IPS DF 4.7 (cell line): ENCODE measurements at regions not wholly inside any gene's neighbourhood (a gene's known extent, or its start where the extent isn't known, plus 50 kb on each side); places are given as distances from the start of the nearest gene placed in this dataset.
A peak's percentile ranks its signal among the peaks of the same experiment; 100 is the strongest.
"Not testable (repeated sequence)": the region's sequence is repeated elsewhere in the genome, so short reads cannot be mapped to it uniquely, and the experiment has no call there.

Experiments
- DNase-seq: peaks from one replicate; pipeline ENCODE4 v3.0.0-alpha.2; 2013; ENCODE audit warnings: low spot score; ENCODE audit errors: extremely low read depth

- DNase-seq: no peak
These were observed 1182.4 kb downstream of the HACE1 start for GRCh38 chr6:103677290-103677689.

- DNase-seq: no peak
These were observed 1183.8 kb downstream of the HACE1 start for GRCh38 chr6:103675807-103676406.

GRCh38 chr6:103674790-103675189 is 1184.9 kb downstream of the HACE1 start:
- no peak for DNase-seq

GRCh38 chr6:103672169-103672568 is 1187.5 kb downstream of the HACE1 start:
- DNase-seq: peak; percentile 11

DNA sequence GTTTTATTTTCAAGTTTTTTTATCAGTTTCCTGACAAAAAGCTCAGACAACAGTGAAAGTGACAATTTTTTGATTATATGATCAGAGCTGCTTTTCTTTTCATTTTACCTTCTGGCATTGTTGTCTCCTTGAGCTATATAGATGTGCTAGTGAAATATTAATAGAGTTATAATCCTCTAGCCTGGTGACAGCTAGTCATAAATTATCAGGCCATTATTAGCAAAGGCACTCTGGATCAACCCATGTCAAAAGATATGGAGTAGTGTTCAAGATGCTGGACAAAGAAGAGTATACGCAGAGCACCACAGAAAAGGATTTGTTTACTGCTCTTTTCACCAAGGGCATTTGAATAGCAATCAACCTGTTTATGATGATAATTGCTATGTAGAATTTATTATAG is 1230.1 kb downstream of the HACE1 start:
- DNase-seq: no peak

DNA sequence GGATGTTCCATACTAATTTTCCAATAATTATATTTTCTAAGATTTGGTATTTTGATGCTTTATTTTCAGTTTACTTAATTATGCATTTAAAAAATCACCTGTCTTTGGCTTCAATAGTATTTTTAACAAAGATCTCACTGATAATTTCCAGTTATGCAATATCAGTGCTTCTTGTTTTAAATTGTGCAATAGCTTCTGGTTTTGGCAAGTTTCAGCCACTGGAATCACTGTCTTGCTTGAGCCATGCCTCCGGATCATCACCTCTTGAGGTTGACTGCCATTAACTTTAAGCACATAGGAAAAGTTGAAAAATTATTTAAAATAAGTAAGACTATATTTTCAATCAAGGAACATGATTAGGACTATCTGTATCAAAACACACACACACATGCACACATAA is 1242.1 kb downstream of the HACE1 start:
- no peak for DNase-seq

DNA sequence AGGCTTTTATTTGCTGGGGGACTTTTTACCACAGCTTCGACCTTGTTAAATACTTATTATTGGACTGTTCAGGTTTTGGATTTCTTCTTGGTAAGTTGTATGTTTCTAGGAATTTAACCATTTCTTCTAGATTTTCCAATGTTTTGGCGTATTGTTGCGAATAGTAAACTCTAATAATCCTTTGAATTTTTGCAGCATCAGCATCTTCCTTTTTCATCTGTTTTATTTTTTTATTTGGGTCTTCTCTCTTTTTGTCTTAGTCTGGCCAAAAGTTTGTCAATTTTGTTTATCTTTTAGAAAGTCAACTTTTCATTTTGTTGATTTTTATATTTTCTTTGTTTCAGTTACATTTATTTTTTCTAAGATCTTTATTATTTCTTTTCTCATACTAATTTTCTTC is 1272.0 kb downstream of the HACE1 start:
- no peak for DNase-seq

- DNase-seq: no peak
These were observed 1281.6 kb downstream of the HACE1 start for GRCh38 chr6:103578115-103578514.

DNA sequence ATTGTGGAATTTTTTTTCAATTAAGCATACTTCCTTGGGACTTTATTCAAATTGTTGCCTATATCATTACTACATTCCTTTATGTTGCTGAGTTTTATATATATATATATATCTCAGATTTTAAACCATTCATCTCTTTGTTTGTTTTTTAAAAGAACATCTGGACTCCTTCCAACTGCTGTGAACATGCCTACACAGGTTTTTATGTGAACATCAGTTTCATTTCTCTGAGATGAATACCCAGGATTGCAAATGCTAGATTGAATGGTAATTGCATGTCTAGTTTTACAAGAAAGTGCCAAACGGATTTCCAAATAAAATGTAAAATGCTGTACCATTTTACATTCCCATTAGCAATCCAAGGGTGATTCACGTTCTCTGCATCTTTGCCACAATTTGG is 1289.3 kb downstream of the HACE1 start:
- DNase-seq: no peak

GRCh38 chr6:103554911-103555310 is 1304.8 kb downstream of the HACE1 start:
- DNase-seq: no peak

DNA sequence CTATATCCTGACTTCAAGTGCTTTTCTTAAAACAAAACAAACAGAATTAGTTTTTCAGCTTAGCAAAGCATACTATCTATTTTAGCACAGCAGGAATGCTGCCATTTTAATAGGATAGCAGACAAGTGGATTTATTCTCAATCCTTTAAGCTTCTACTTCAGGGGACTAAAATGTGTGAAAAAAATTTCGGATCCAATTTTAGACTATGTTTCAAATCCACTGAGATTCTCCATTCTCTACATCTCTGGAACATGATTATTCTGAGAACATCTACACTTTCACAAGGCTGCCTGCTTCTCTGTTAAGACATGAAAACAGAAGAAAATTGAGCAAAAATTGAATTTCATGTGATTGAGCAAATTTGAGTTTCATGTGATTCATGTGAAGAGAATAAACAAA is 1321.3 kb downstream of the HACE1 start:
- DNase-seq: no peak

GRCh38 chr6:103534814-103535213 is 1324.9 kb downstream of the HACE1 start:
- no peak for DNase-seq

GRCh38 chr6:103534095-103534494 is 1325.6 kb downstream of the HACE1 start:
- DNase-seq: peak; percentile 36

- peak; percentile 14 for DNase-seq
These were observed 1337.7 kb downstream of the HACE1 start for GRCh38 chr6:103522045-103522444.

GRCh38 chr6:103516336-103516735 is 1343.4 kb downstream of the HACE1 start:
- no peak for DNase-seq

GRCh38 chr6:103507052-103507451 is 1352.7 kb downstream of the HACE1 start:
- no peak for DNase-seq

- DNase-seq: no peak
These were observed 1354.6 kb downstream of the HACE1 start for GRCh38 chr6:103505155-103505518.

DNA sequence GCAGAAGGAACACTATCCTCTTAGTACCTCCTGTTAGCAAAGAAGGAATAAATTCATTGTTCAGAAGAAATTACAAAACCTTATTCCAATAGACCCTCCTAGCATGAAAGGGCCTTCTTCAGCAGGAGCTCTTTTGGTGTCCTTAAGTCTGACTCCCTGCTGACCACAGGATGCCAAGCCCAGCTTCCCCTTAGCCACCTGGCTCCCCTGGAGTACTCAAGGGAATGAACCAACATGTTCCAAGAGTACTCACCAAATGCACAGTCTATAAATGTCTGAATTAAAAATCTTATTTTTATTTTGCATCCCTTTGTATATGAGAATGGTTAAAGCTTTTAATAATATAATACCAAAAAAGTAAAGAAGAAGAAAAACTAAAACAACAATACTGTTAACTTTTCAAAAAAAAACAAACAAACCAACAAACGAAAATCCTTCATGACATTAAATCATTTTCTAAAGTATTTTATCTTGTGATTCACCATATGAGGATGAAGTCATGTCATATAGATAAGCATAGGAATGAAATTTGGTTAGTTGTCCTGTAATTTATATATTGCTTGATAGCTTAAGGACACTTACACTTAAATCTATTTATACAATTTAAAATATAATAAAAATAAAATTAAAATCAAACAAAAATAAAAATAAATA is 1355.1 kb downstream of the HACE1 start:
- no peak for DNase-seq

DNA sequence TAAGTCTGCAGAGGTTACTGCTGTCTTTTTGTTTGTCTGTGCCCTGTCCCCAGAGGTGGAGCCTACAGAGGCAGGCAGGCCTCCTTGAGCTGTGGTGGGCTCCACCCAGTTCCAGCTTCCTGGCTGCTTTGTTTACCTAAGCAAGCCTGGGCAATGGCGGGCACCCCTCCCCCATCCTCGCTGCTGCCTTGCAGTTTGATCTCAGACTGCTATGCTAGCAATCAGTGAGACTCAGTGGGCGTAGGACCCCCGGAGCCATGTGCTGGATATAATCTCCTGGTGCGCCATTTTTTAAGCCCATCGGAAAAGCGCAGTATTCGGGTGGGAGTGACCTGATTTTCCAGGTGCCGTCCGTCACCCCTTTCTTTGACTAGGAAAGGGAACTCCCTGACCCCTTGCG is 1363.1 kb downstream of the HACE1 start:
- DNase-seq: not testable (repeated sequence)

GRCh38 chr6:103456652-103457051 is 1403.1 kb downstream of the HACE1 start:
- no peak for DNase-seq

- no peak for DNase-seq
These were observed 1404.4 kb downstream of the HACE1 start for GRCh38 chr6:103455275-103455674.

DNA sequence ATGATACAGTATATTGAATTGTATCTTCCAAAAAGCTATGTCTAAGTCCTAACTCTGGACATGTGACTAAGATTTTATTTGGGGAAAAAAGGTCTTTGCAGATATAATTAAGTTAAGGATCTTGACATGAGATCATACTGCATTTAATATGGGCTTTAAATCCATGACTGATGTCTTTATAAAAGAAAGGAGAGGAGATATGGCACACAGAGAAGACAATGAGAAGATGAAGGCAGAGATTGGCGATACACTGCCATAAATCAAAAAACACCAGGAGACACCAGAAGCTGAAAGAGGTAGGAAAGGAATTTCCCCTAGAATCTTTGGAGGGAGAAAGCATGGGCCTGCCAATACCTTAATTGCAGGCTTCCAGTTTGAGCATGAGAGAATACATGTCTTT is 1450.2 kb downstream of the HACE1 start:
- no peak for DNase-seq

DNA sequence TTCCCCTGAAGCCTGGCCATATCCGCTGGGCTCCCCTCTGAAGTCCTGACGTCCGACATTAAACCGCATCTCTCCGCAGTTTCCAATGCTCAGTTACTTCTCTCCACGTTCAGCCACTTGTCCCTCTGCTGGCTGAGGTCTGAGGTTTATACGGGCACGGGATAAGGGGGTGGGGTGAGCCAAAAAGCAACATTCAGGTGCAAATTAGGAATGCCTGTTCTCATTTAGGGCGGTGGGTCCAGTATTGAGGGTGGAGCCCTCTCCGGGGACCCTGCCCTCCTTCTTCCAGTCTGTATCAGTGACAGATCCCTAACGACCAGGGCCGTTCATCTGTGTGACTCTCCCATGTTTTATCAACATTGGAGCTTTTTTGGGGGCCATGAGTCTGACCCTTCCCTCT is 1454.4 kb downstream of the HACE1 start:
- no peak for DNase-seq

DNA sequence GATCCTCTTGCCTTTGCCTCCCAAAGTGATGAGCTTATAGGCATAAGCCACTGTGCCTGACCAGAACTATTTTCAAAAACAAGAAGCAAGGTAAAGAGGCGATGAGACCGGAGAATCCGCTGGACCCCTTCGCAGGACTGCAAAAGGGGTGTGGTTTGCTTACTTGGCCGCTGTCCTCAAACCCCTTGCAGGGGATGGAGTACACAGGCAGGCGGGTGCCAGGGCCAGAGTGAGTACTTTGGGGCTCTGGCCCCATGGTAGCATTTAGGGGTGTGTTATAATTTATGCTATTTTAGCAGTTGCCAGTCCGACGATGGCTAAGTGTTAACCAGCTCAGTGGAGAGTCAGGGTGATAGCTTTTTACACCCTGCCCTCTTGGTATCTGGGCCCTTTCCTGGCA is 1454.9 kb downstream of the HACE1 start:
- no peak for DNase-seq
